ENCODE measurements at regions not wholly inside any gene's neighbourhood (a gene's known extent, or its start where the extent isn't known, plus 50 kb on each side); places are given as distances from the start of the nearest gene placed in this dataset.
A peak's percentile ranks its signal among the peaks of the same experiment; 100 is the strongest.

- DNase-seq: no peak
These were observed 314.7 kb upstream of the ADAMTSL1 start for GRCh38 chr9:18159254-18159653.

GRCh38 chr9:18163146-18163545 lies 310.8 kb upstream of the ADAMTSL1 start:
- DNase-seq: no peak

- no peak for DNase-seq
These were observed 306.2 kb upstream of the ADAMTSL1 start for GRCh38 chr9:18167733-18168132.

GRCh38 chr9:18173923-18174322 lies 300.0 kb upstream of the ADAMTSL1 start:
- DNase-seq: no peak

- DNase-seq: no peak
These were observed 291.3 kb upstream of the ADAMTSL1 start for GRCh38 chr9:18182636-18183035.

- DNase-seq: no peak
These were observed 290.0 kb upstream of the ADAMTSL1 start for GRCh38 chr9:18183974-18184373.

GRCh38 chr9:18184401-18184800 lies 289.6 kb upstream of the ADAMTSL1 start:
- DNase-seq: no peak

- DNase-seq: no peak
These were observed 288.8 kb upstream of the ADAMTSL1 start for GRCh38 chr9:18185196-18185595.

- no peak for DNase-seq
These were observed 285.0 kb upstream of the ADAMTSL1 start for GRCh38 chr9:18188971-18189370.

- peak; percentile 37 for DNase-seq
These were observed 283.9 kb upstream of the ADAMTSL1 start for GRCh38 chr9:18189871-18190670.

GRCh38 chr9:18190671-18191374 lies 283.1 kb upstream of the ADAMTSL1 start:
- DNase-seq: no peak

- no peak for DNase-seq
These were observed 279.6 kb upstream of the ADAMTSL1 start for GRCh38 chr9:18194316-18194715.

- DNase-seq: no peak
These were observed 278.7 kb upstream of the ADAMTSL1 start for GRCh38 chr9:18195223-18195622.

- DNase-seq: no peak
These were observed 271.0 kb upstream of the ADAMTSL1 start for GRCh38 chr9:18202924-18203323.

GRCh38 chr9:18207735-18208134 lies 266.2 kb upstream of the ADAMTSL1 start:
- no peak for DNase-seq

GRCh38 chr9:18208166-18209059 lies 265.5 kb upstream of the ADAMTSL1 start:
- peak; percentile 45 for DNase-seq

GRCh38 chr9:18215626-18216025 lies 258.3 kb upstream of the ADAMTSL1 start:
- DNase-seq: no peak

GRCh38 chr9:18216376-18216775 lies 257.6 kb upstream of the ADAMTSL1 start:
- no peak for DNase-seq

- no peak for DNase-seq
These were observed 245.9 kb upstream of the ADAMTSL1 start for GRCh38 chr9:18228101-18228500.

- DNase-seq: no peak
These were observed 243.8 kb upstream of the ADAMTSL1 start for GRCh38 chr9:18229992-18230676.

GRCh38 chr9:18233311-18233710 lies 240.6 kb upstream of the ADAMTSL1 start:
- no peak for DNase-seq

- no peak for DNase-seq
These were observed 240.0 kb upstream of the ADAMTSL1 start for GRCh38 chr9:18233776-18234445.
